ENCODE measurements at regions not wholly inside any gene's neighbourhood (a gene's known extent, or its start where the extent isn't known, plus 50 kb on each side); places are given as distances from the start of the nearest gene placed in this dataset.
"Not testable (repeated sequence)": the region's sequence is repeated elsewhere in the genome, so short reads cannot be mapped to it uniquely, and the experiment has no call there.

- H3K4me1 ChIP-seq (ENCODE audit: insufficient read depth, low read length); H2AFZ ChIP-seq (ENCODE audit: low read depth, low read length); H3K9me3 ChIP-seq (ENCODE audit: low read length); H3K36me3 ChIP-seq (ENCODE audit: insufficient read depth, low read length); H3K4me3 ChIP-seq (ENCODE audit: low read length); H3K27me3 ChIP-seq (ENCODE audit: insufficient read depth, low read length): not testable (repeated sequence)
These were observed 58.8 kb upstream of the ANKRD30BL start for GRCh38 chr2:132220589-132220988.

- not testable (repeated sequence) for H3K27me3 ChIP-seq (ENCODE audit: insufficient read depth, low read length); H2AFZ ChIP-seq (ENCODE audit: low read depth, low read length); H3K4me3 ChIP-seq (ENCODE audit: low read length); H3K9me3 ChIP-seq (ENCODE audit: low read length); H3K4me1 ChIP-seq (ENCODE audit: insufficient read depth, low read length); H3K36me3 ChIP-seq (ENCODE audit: insufficient read depth, low read length)
These were observed 60.1 kb upstream of the ANKRD30BL start for GRCh38 chr2:132221886-132222285.

GRCh38 chr2:132252191-132252893 lies 90.6 kb upstream of the ANKRD30BL start:
- H3K36me3 ChIP-seq (ENCODE audit: insufficient read depth, low read length) = no peaks in the 10 kb centered on the region

GRCh38 chr2:132252894-132253264 lies 91.1 kb upstream of the ANKRD30BL start:
- Histone ChIP-seq H3K4me1 (ENCODE audit: insufficient read depth, low read length) (no peaks in the 10 kb centered on the region), H3K36me3 (ENCODE audit: insufficient read depth, low read length) (no peaks in the 10 kb centered on the region), H3K4me3 (ENCODE audit: low read length) (no peak overlapping the region), H3K27me3 (ENCODE audit: insufficient read depth, low read length) (no peaks in the 10 kb centered on the region), H2AFZ (ENCODE audit: low read depth, low read length) (no peak overlapping the region), H3K9me3 (ENCODE audit: low read length) (peaks cover 3% of the 10 kb centered on the region)

More at GRCh38 chr2:132252191-132252893, 90.6 kb upstream of the ANKRD30BL start:
- peaks cover 3% of the 10 kb centered on the region for H3K9me3 ChIP-seq (ENCODE audit: low read length)
- no peaks in the 10 kb centered on the region for H3K4me1 ChIP-seq (ENCODE audit: insufficient read depth, low read length)
- H3K4me3 ChIP-seq (ENCODE audit: low read length) = no peak overlapping the region
- H2AFZ ChIP-seq (ENCODE audit: low read depth, low read length) = no peak overlapping the region
- H3K27me3 ChIP-seq (ENCODE audit: insufficient read depth, low read length) = no peaks in the 10 kb centered on the region

- Histone ChIP-seq H3K36me3 (ENCODE audit: insufficient read depth, low read length) (no peaks in the 10 kb centered on the region), H3K4me1 (ENCODE audit: insufficient read depth, low read length) (no peaks in the 10 kb centered on the region), H3K4me3 (ENCODE audit: low read length) (no peak overlapping the region), H3K27me3 (ENCODE audit: insufficient read depth, low read length) (no peaks in the 10 kb centered on the region), H3K9me3 (ENCODE audit: low read length) (peaks cover 3% of the 10 kb centered on the region), H2AFZ (ENCODE audit: low read depth, low read length) (no peak overlapping the region)
These were observed 91.9 kb upstream of the ANKRD30BL start for GRCh38 chr2:132253496-132254305.

- not testable (repeated sequence) for H3K4me3 ChIP-seq (ENCODE audit: low read length); H3K36me3 ChIP-seq (ENCODE audit: insufficient read depth, low read length); H3K27me3 ChIP-seq (ENCODE audit: insufficient read depth, low read length); H2AFZ ChIP-seq (ENCODE audit: low read depth, low read length); H3K9me3 ChIP-seq (ENCODE audit: low read length); H3K4me1 ChIP-seq (ENCODE audit: insufficient read depth, low read length)
These were observed 92.7 kb upstream of the ANKRD30BL start for GRCh38 chr2:132254306-132254919.

GRCh38 chr2:132255714-132256113 lies 94.0 kb upstream of the ANKRD30BL start:
- Histone ChIP-seq H3K9me3 (ENCODE audit: low read length) (peaks cover 3% of the 10 kb centered on the region), H3K4me1 (ENCODE audit: insufficient read depth, low read length) (no peaks in the 10 kb centered on the region), H3K27me3 (ENCODE audit: insufficient read depth, low read length) (no peaks in the 10 kb centered on the region), H3K36me3 (ENCODE audit: insufficient read depth, low read length) (no peaks in the 10 kb centered on the region), H2AFZ (ENCODE audit: low read depth, low read length) (no peak overlapping the region), H3K4me3 (ENCODE audit: low read length) (no peak overlapping the region)

- no peak overlapping the region for H3K4me3 ChIP-seq (ENCODE audit: low read length)
- H3K36me3 ChIP-seq (ENCODE audit: insufficient read depth, low read length) = no peaks in the 10 kb centered on the region
- no peaks in the 10 kb centered on the region for H3K4me1 ChIP-seq (ENCODE audit: insufficient read depth, low read length)
- no peak overlapping the region for H2AFZ ChIP-seq (ENCODE audit: low read depth, low read length)
- no peaks in the 10 kb centered on the region for H3K27me3 ChIP-seq (ENCODE audit: insufficient read depth, low read length)
- peaks cover 3% of the 10 kb centered on the region for H3K9me3 ChIP-seq (ENCODE audit: low read length)
These were observed 94.6 kb upstream of the ANKRD30BL start for GRCh38 chr2:132256251-132256902.

- not testable (repeated sequence) for H3K36me3 ChIP-seq (ENCODE audit: insufficient read depth, low read length); H3K4me3 ChIP-seq (ENCODE audit: low read length); H3K9me3 ChIP-seq (ENCODE audit: low read length); H3K4me1 ChIP-seq (ENCODE audit: insufficient read depth, low read length); H3K27me3 ChIP-seq (ENCODE audit: insufficient read depth, low read length); H2AFZ ChIP-seq (ENCODE audit: low read depth, low read length)
These were observed 95.2 kb upstream of the ANKRD30BL start for GRCh38 chr2:132256903-132257300.

- not testable (repeated sequence) for H3K4me1 ChIP-seq (ENCODE audit: insufficient read depth, low read length); H3K36me3 ChIP-seq (ENCODE audit: insufficient read depth, low read length); H2AFZ ChIP-seq (ENCODE audit: low read depth, low read length); H3K27me3 ChIP-seq (ENCODE audit: insufficient read depth, low read length); H3K4me3 ChIP-seq (ENCODE audit: low read length); H3K9me3 ChIP-seq (ENCODE audit: low read length)
These were observed 95.8 kb upstream of the ANKRD30BL start for GRCh38 chr2:132257301-132258171.

- not testable (repeated sequence) for H3K4me3 ChIP-seq (ENCODE audit: low read length); H3K4me1 ChIP-seq (ENCODE audit: insufficient read depth, low read length); H3K36me3 ChIP-seq (ENCODE audit: insufficient read depth, low read length); H3K9me3 ChIP-seq (ENCODE audit: low read length); H2AFZ ChIP-seq (ENCODE audit: low read depth, low read length); H3K27me3 ChIP-seq (ENCODE audit: insufficient read depth, low read length)
These were observed 97.5 kb upstream of the ANKRD30BL start for GRCh38 chr2:132259276-132259675.

- H2AFZ ChIP-seq (ENCODE audit: low read depth, low read length); H3K4me3 ChIP-seq (ENCODE audit: low read length); H3K4me1 ChIP-seq (ENCODE audit: insufficient read depth, low read length); H3K27me3 ChIP-seq (ENCODE audit: insufficient read depth, low read length); H3K9me3 ChIP-seq (ENCODE audit: low read length); H3K36me3 ChIP-seq (ENCODE audit: insufficient read depth, low read length): not testable (repeated sequence)
These were observed 103.8 kb upstream of the ANKRD30BL start for GRCh38 chr2:132265595-132265994.
